HCT116 (cell line): ENCODE measurements at regions not wholly inside any gene's neighbourhood (a gene's known extent, or its start where the extent isn't known, plus 50 kb on each side); places are given as distances from the start of the nearest gene placed in this dataset.

Source experiments
- ATAC-seq: fragments of 200-7000 bp; cut with Tn5 transposase; 2 replicates; pipeline ENCODE4 v1.9.1; 2020; ENCODE audit warnings: mild to moderate bottlenecking, moderate library complexity
- BruUV-seq: library from RNA; stranded (reverse); fragments of 400-500 nt; replicated peaks from 2 replicates; lab custom pipeline; 2021; lab: Mats Ljungman, UMichigan
- CTCF ChIA-PET: fragments of 300-600 bp; sonication (Branson Sonifier 250); formaldehyde crosslinking; loops from one replicate; lab custom pipeline; 2021; ENCODE audit warnings: antibody characterized with exemption; lab: Charles Lee
- POLR2A ChIA-PET: fragments of 300-600, 350-600 bp; sonication (Branson Sonifier 250); formaldehyde crosslinking; loops from one replicate; lab custom pipeline; 2021; ENCODE audit warnings: antibody characterized with exemption; lab: Charles Lee
- RAD21 ChIA-PET, 2 experiments: fragments of 300-600 bp; sonication (Branson Sonifier 250); formaldehyde crosslinking; loops; one replicate each; lab custom pipeline; 2023; ENCODE audit warnings: low total read pairs in 2 of 2; ENCODE audit not compliant: uncharacterized antibody in 2 of 2, unreplicated experiment in 2 of 2, low non-redundant PET in 1 of 2; lab: Charles Lee
- DNase-seq: peaks from one replicate; pipeline ENCODE4 v3.0.0-alpha.2; 2010; ENCODE audit warnings: low read depth, low spot score
- H2AFZ ChIP-seq: fragments of 200-600 bp; shearing (Covaris generic), sonication (generic); 2 replicates; pipeline ENCODE4 v1.6.1; 2017; ENCODE audit warnings: low read depth, mixed run types, mixed read lengths, antibody characterized with exemption, low read length; ENCODE audit not compliant: poor library complexity, severe bottlenecking
- H3K27ac ChIP-seq: 2 replicates; pipeline ENCODE4 v1.5.1; 2012; ENCODE audit warnings: low read depth, low read length
- H3K27me3 ChIP-seq: fragments of 200-600 bp; sonication (generic); 2 replicates; pipeline ENCODE4 v1.6.1; 2016; ENCODE audit warnings: mixed run types, low read length, mixed read lengths; ENCODE audit not compliant: insufficient read depth
- H3K36me3 ChIP-seq, 2 experiments: fragments of 200-500 bp in 1 of 2; fragments of 200-600 bp in 1 of 2; sonication (Bioruptor generic) in 1 of 2; sonication (generic) in 1 of 2; 2 replicates each; pipeline versions ENCODE4 v1.5.1 to v1.6.1; 2014 to 2016; ENCODE audit warnings: low read length in 2 of 2, inconsistent platforms in 1 of 2, mixed read lengths in 1 of 2, mixed run types in 1 of 2; ENCODE audit not compliant: insufficient read depth in 2 of 2, control insufficient read depth in 1 of 2
- H3K4me1 ChIP-seq, 2 experiments: fragments of 200-600 bp in 1 of 2; sonication (generic) in 1 of 2; 2 replicates each; pipeline versions ENCODE4 v1.5.1 to v1.6.1; 2012 to 2017; ENCODE audit warnings: low read length in 2 of 2, inconsistent platforms in 1 of 2, mild to moderate bottlenecking in 1 of 2, mixed read lengths in 1 of 2, mixed run types in 1 of 2, moderate library complexity in 1 of 2; ENCODE audit not compliant: insufficient read depth in 2 of 2, control insufficient read depth in 1 of 2
- H3K4me2 ChIP-seq: fragments of 200-600 bp; sonication (generic); 2 replicates; pipeline ENCODE4 v1.6.1; 2017; ENCODE audit warnings: mixed run types, low read length, mixed read lengths
- H3K4me3 ChIP-seq, 2 experiments: fragments of 200-600 bp in 1 of 2; sonication (generic) in 1 of 2; replicated peaks in 1 of 2; 2 replicates each; pipeline ENCODE4 v1.5.1; 2011 to 2016; ENCODE audit warnings: low read length in 2 of 2, control low read depth in 1 of 2, low read depth in 1 of 2, mild to moderate bottlenecking in 1 of 2, mixed read lengths in 1 of 2, mixed run types in 1 of 2
- H3K79me2 ChIP-seq: fragments of 200-600 bp; sonication (generic); 2 replicates; pipeline ENCODE4 v1.6.1; 2017; ENCODE audit warnings: mild to moderate bottlenecking, mixed run types, low read length, moderate library complexity, mixed read lengths; ENCODE audit not compliant: insufficient read depth
- H3K9ac ChIP-seq: fragments of 200-600 bp; sonication (generic); 2 replicates; pipeline ENCODE4 v1.6.1; 2016; ENCODE audit warnings: low read length, mixed read lengths
- H3K9me2 ChIP-seq: fragments of 200-600 bp; sonication (generic), shearing (Covaris generic); 2 replicates; pipeline ENCODE4 v1.6.1; 2017; ENCODE audit warnings: mixed run types, mild to moderate bottlenecking, moderate library complexity; ENCODE audit not compliant: insufficient read depth
- H3K9me3 ChIP-seq, 2 experiments: fragments of 200-500 bp in 1 of 2; fragments of 200-600 bp in 1 of 2; sonication (Bioruptor generic) in 1 of 2; sonication (generic) in 1 of 2; 2 replicates each; pipeline ENCODE4 v1.6.1; 2014 to 2017; ENCODE audit warnings: low read length in 2 of 2, mixed read lengths in 2 of 2, inconsistent platforms in 1 of 2, low read depth in 1 of 2, mild to moderate bottlenecking in 1 of 2, mixed run types in 1 of 2, moderate library complexity in 1 of 2; ENCODE audit not compliant: control insufficient read depth in 1 of 2, insufficient read depth in 1 of 2
- H4K20me1 ChIP-seq: fragments of 200-600 bp; sonication (generic), shearing (Covaris generic); 2 replicates; pipeline ENCODE4 v1.6.1; 2017; ENCODE audit warnings: mixed run types, mild to moderate bottlenecking, moderate library complexity; ENCODE audit not compliant: insufficient read depth
- CBX3 ChIP-seq: IDR thresholded peaks from 2 replicates; pipeline ENCODE4 v1.6.1; 2012; ENCODE audit warnings: low read depth
- CEBPB ChIP-seq: IDR thresholded peaks from 2 replicates; pipeline ENCODE4 v1.6.1; 2012; ENCODE audit warnings: low read depth
- CTCF ChIP-seq, 3 experiments: fragments of 200-600 bp in 1 of 3; sonication (generic) in 1 of 3; IDR thresholded peaks in 2 of 3; conservative IDR thresholded peaks in 1 of 3; 2 replicates each; pipeline ENCODE4 v1.5.1; 2012 to 2017; ENCODE audit warnings: low read depth in 2 of 3, low read length in 2 of 3, antibody characterized with exemption in 1 of 3, borderline replicate concordance in 1 of 3, control low read depth in 1 of 3, mild to moderate bottlenecking in 1 of 3, mixed read lengths in 1 of 3, mixed run types in 1 of 3, moderate library complexity in 1 of 3; ENCODE audit not compliant: insufficient read depth in 1 of 3
- EGR1 ChIP-seq: IDR thresholded peaks from 2 replicates; pipeline ENCODE4 v1.6.1; 2012; ENCODE audit warnings: low read depth
- ELF1 ChIP-seq: IDR thresholded peaks from 2 replicates; pipeline ENCODE4 v1.6.1; 2012; ENCODE audit warnings: low read depth, borderline replicate concordance
- EZH2 ChIP-seq: fragments of 200-600 bp; sonication (generic); IDR thresholded peaks from 2 replicates; pipeline ENCODE4 v1.6.1; 2017; ENCODE audit warnings: antibody characterized with exemption, mixed run types
- FOSL1 ChIP-seq: IDR thresholded peaks from 2 replicates; pipeline ENCODE4 v1.6.1; 2012; ENCODE audit warnings: low read depth
- POLR2AphosphoS5 ChIP-seq: IDR thresholded peaks from 2 replicates; pipeline ENCODE4 v1.6.1; 2011; ENCODE audit warnings: mild to moderate bottlenecking, low read depth, low read length, moderate library complexity
- SIN3A ChIP-seq: IDR thresholded peaks from 2 replicates; pipeline ENCODE4 v1.6.1; 2012; ENCODE audit warnings: low read depth
- SP1 ChIP-seq: IDR thresholded peaks from 2 replicates; pipeline ENCODE4 v1.6.1; 2012; ENCODE audit warnings: low read depth
- SRF ChIP-seq: IDR thresholded peaks from 2 replicates; pipeline ENCODE4 v1.6.1; 2012; ENCODE audit warnings: low read depth
- YY1 ChIP-seq: IDR thresholded peaks from 2 replicates; pipeline ENCODE4 v1.6.1; 2011; ENCODE audit warnings: low read length, low read depth, moderate library complexity, mild to moderate bottlenecking; ENCODE audit not compliant: insufficient replicate concordance; ENCODE audit errors: extremely low read depth
- ZBTB33 ChIP-seq: IDR thresholded peaks from 2 replicates; pipeline ENCODE4 v1.6.1; 2011; ENCODE audit warnings: mild to moderate bottlenecking, low read length, moderate library complexity; ENCODE audit not compliant: insufficient replicate concordance; ENCODE audit errors: extremely low read depth
- ZNF274 ChIP-seq: fragments of 200-500 bp; sonication (Bioruptor generic); IDR thresholded peaks from 2 replicates; pipeline ENCODE4 v1.6.1; 2014; ENCODE audit warnings: mild to moderate bottlenecking, low read depth, low read length, inconsistent platforms
- intact Hi-C: fragments of 100-400 bp; cut with micrococcal nuclease; formaldehyde crosslinking; loops from 2 replicates; pipeline ENCODE4 v1.10.0; 2022
- TF ChIP-seq, protein P1 (sequence below): IDR thresholded peaks from 2 replicates; pipeline ENCODE4 v1.6.1; 2012; ENCODE audit warnings: low read depth
- TF ChIP-seq, protein P2 (sequence below): IDR thresholded peaks from 2 replicates; pipeline ENCODE4 v1.6.1; 2012

DNA sequence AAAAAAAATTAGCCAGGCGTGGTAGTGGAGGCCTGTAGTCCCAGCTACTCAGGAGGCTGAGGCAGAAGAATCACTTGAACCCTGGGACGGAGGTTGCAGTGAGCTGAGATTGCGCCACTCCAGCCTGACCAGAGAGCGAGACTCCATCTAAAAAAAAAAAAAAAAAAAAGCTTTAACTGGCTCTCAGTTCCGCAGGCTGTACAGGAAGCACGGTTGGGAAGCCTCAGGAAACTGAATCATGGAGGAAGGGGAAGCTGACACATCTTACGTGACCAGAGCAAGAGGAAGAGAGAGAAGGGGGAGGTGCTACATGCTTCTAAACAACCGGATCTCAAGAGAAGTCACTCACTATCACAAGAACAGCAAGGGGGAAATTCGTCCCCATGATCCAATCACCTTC lies 505.6 kb upstream of the SLC8A1 start:
- ATAC-seq (no peak), DNase-seq (no peak)
- Histone ChIP-seq H3K9me2 (no peaks in the 10 kb centered on the region), H3K36me3 (no peaks in the 10 kb centered on the region), H3K79me2 (no peaks in the 10 kb centered on the region), H3K4me1 (no peaks in the 10 kb centered on the region), H3K9me3 (no peaks in the 10 kb centered on the region; a peak in 1 of 4 replicates), H3K9ac (no peak overlapping the region), H3K4me3 (no peak overlapping the region), H4K20me1 (no peaks in the 10 kb centered on the region), H3K27ac (no peak overlapping the region), H3K4me2 (no peak overlapping the region), H3K27me3 (no peaks in the 10 kb centered on the region), H2AFZ (no peak overlapping the region)
- intact Hi-C loops: no loop called here
- CTCF ChIA-PET: no interaction called here
- no peak for TF ChIP-seq ZBTB33
- no peak for TF ChIP-seq FOSL1
- TF ChIP-seq EGR1: no peak
- TF ChIP-seq SIN3A: no peak
- no peak for TF ChIP-seq EZH2
- no peak for TF ChIP-seq ELF1
- TF ChIP-seq CBX3: no peak
- TF ChIP-seq, protein P1, sequence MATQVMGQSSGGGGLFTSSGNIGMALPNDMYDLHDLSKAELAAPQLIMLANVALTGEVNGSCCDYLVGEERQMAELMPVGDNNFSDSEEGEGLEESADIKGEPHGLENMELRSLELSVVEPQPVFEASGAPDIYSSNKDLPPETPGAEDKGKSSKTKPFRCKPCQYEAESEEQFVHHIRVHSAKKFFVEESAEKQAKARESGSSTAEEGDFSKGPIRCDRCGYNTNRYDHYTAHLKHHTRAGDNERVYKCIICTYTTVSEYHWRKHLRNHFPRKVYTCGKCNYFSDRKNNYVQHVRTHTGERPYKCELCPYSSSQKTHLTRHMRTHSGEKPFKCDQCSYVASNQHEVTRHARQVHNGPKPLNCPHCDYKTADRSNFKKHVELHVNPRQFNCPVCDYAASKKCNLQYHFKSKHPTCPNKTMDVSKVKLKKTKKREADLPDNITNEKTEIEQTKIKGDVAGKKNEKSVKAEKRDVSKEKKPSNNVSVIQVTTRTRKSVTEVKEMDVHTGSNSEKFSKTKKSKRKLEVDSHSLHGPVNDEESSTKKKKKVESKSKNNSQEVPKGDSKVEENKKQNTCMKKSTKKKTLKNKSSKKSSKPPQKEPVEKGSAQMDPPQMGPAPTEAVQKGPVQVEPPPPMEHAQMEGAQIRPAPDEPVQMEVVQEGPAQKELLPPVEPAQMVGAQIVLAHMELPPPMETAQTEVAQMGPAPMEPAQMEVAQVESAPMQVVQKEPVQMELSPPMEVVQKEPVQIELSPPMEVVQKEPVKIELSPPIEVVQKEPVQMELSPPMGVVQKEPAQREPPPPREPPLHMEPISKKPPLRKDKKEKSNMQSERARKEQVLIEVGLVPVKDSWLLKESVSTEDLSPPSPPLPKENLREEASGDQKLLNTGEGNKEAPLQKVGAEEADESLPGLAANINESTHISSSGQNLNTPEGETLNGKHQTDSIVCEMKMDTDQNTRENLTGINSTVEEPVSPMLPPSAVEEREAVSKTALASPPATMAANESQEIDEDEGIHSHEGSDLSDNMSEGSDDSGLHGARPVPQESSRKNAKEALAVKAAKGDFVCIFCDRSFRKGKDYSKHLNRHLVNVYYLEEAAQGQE: no peak
- TF ChIP-seq POLR2AphosphoS5: no peak
- no peak for TF ChIP-seq CEBPB
- TF ChIP-seq SRF: no peak
- TF ChIP-seq CTCF (IDR thresholded peaks at IDR 0.05 in 2 of 3, conservative IDR thresholded peaks at IDR 0.05 in 1 of 3; ENCODE audit: borderline replicate concordance in 1 of 3, insufficient read depth in 1 of 3, low read depth in 2 of 3, low read length in 2 of 3): no peak
- TF ChIP-seq, protein P2, sequence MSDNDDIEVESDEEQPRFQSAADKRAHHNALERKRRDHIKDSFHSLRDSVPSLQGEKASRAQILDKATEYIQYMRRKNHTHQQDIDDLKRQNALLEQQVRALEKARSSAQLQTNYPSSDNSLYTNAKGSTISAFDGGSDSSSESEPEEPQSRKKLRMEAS: no peak
- TF ChIP-seq SP1: no peak
- no peak for TF ChIP-seq ZNF274
- no peak for TF ChIP-seq YY1
- no TSS peak for BruUV-seq
- POLR2A ChIA-PET: no interaction called here
- RAD21 ChIA-PET: no interaction called here
